Neural cell (in vitro differentiated cells): ENCODE measurements at regions not wholly inside any gene's neighbourhood (a gene's known extent, or its start where the extent isn't known, plus 50 kb on each side); places are given as distances from the start of the nearest gene placed in this dataset.

Experiments
- H2AFZ ChIP-seq: fragments of 200-600, 300-800 bp; sonication (generic), shearing (Covaris generic); 2 replicates; pipeline ENCODE4 v1.6.0; 2014; ENCODE audit warnings: low read depth, mild to moderate bottlenecking, antibody characterized with exemption, low read length, moderate library complexity
- H3F3A ChIP-seq: fragments of 200-600 bp; shearing (Covaris generic); 2 replicates; pipeline ENCODE4 v1.6.1; 2016; ENCODE audit warnings: mild to moderate bottlenecking, moderate library complexity, mixed read lengths, antibody characterized with exemption, low read length; ENCODE audit not compliant: insufficient read depth, poor library complexity, severe bottlenecking
- H3K27ac ChIP-seq: fragments of 200-600, 300-800 bp; sonication (generic), shearing (Covaris generic); 2 replicates; pipeline ENCODE4 v1.5.1; 2014; ENCODE audit warnings: mild to moderate bottlenecking, low read length, moderate library complexity
- H3K27me3 ChIP-seq: fragments of 300-800, 200-600 bp; sonication (generic), shearing (Covaris generic); 2 replicates; pipeline ENCODE4 v1.6.0; 2014; ENCODE audit warnings: mild to moderate bottlenecking, low read depth, low read length, moderate library complexity; ENCODE audit not compliant: insufficient read depth
- H3K36me3 ChIP-seq: fragments of 300-800, 200-600 bp; sonication (generic), shearing (Covaris generic); 2 replicates; pipeline ENCODE4 v1.5.1; 2014; ENCODE audit warnings: mild to moderate bottlenecking, antibody characterized with exemption, low read length, moderate library complexity; ENCODE audit not compliant: insufficient read depth
- H3K4me2 ChIP-seq: fragments of 300-800, 200-600 bp; sonication (generic), shearing (Covaris generic); 2 replicates; pipeline ENCODE4 v1.6.0; 2014; ENCODE audit warnings: mild to moderate bottlenecking, low read length
- H3K4me3 ChIP-seq: fragments of 300-800, 200-600 bp; sonication (generic), shearing (Covaris generic); 2 replicates; pipeline ENCODE4 v1.5.1; 2014; ENCODE audit warnings: mild to moderate bottlenecking, low read length, moderate library complexity
- H3K79me2 ChIP-seq: fragments of 200-600 bp; shearing (Covaris generic); replicated peaks from 2 replicates; pipeline ENCODE4 v1.6.0; 2014; ENCODE audit warnings: mild to moderate bottlenecking, low read length, moderate library complexity; ENCODE audit not compliant: insufficient read depth
- H3K9ac ChIP-seq: fragments of 300-800, 200-600 bp; sonication (generic), shearing (Covaris generic); 2 replicates; pipeline ENCODE4 v1.6.1; 2016; ENCODE audit warnings: mild to moderate bottlenecking, low read length, mixed read lengths
- H3K9me2 ChIP-seq: fragments of 200-600 bp; shearing (Covaris generic); 2 replicates; pipeline ENCODE4 v1.6.1; 2016; ENCODE audit warnings: mild to moderate bottlenecking, low read length, mixed read lengths; ENCODE audit not compliant: insufficient read depth
- H3K9me3 ChIP-seq: fragments of 200-600, 300-800 bp; sonication (generic), shearing (Covaris generic); 2 replicates; pipeline ENCODE4 v1.6.1; 2016; ENCODE audit warnings: mild to moderate bottlenecking, mixed run types, low read length, moderate library complexity, mixed read lengths
- H4K20me1 ChIP-seq: fragments of 200-600 bp; shearing (Covaris generic); 2 replicates; pipeline ENCODE4 v1.6.1; 2016; ENCODE audit warnings: mild to moderate bottlenecking, mixed run types; ENCODE audit not compliant: insufficient read depth
- EP300 ChIP-seq: fragments of 450-650 bp; conservative IDR thresholded peaks from 2 replicates; pipeline ENCODE4 v1.6.1; 2014; ENCODE audit warnings: antibody characterized with exemption, mild to moderate bottlenecking, moderate library complexity; ENCODE audit not compliant: poor library complexity, severe bottlenecking
- EZH2 ChIP-seq: fragments of 200-600, 300-800 bp; shearing (Covaris generic), sonication (generic); IDR thresholded peaks from 2 replicates; pipeline ENCODE4 v1.6.1; 2014; ENCODE audit warnings: antibody characterized with exemption, low read length, borderline replicate concordance, mild to moderate bottlenecking; ENCODE audit not compliant: insufficient read depth, poor library complexity, severe bottlenecking
- MXI1 ChIP-seq: fragments of 450-650 bp; conservative IDR thresholded peaks from 2 replicates; pipeline ENCODE4 v1.6.1; 2014; ENCODE audit warnings: antibody characterized with exemption, mild to moderate bottlenecking; ENCODE audit not compliant: poor library complexity, severe bottlenecking
- POLR2AphosphoS5 ChIP-seq: IDR thresholded peaks from 2 replicates; pipeline ENCODE4 v1.6.1; 2012
- RAD21 ChIP-seq: fragments of 450-650 bp; conservative IDR thresholded peaks from 2 replicates; pipeline ENCODE4 v1.6.1; 2014; ENCODE audit warnings: antibody characterized with exemption, mild to moderate bottlenecking, moderate library complexity
- SMC3 ChIP-seq: fragments of 450-650 bp; conservative IDR thresholded peaks from 2 replicates; pipeline ENCODE4 v1.6.1; 2014; ENCODE audit warnings: antibody characterized with exemption, mild to moderate bottlenecking, moderate library complexity; ENCODE audit not compliant: poor library complexity
- TAF1 ChIP-seq: IDR thresholded peaks from 2 replicates; pipeline ENCODE4 v1.6.1; 2012; ENCODE audit warnings: low read depth
- TF ChIP-seq, protein P1 (sequence below): IDR thresholded peaks from 2 replicates; pipeline ENCODE4 v1.6.1; 2012; ENCODE audit warnings: borderline replicate concordance
- TF ChIP-seq, protein P2 (sequence below): fragments of 450-650 bp; IDR thresholded peaks from 2 replicates; pipeline ENCODE4 v1.5.1; 2014; ENCODE audit warnings: antibody characterized with exemption, mild to moderate bottlenecking, moderate library complexity; ENCODE audit not compliant: poor library complexity, severe bottlenecking

DNA sequence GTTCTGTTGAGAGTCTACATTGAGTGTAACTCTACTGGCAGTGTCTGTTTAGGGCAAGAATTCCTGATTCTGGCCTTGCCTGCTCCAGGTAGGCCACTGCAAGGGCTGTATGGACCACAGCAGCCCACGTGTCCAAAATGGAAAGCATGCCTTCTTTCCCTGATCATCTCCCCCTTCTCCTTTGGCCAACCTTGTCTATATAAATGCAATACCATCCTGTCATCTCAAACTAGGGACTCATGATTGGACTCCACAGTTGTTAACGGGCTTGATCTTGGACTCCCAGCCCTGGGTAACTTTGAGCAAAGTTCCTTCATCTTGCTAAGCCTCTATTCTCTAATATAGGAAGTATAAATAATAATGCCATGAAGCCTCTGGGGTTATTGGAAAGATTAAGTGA, 533.6 kb downstream of the BNC2 start:
- Histone ChIP-seq H3K4me2 (no peak overlapping the region), H3K9me2 (no peaks in the 10 kb centered on the region), H3K79me2 (no peaks in the 10 kb centered on the region), H4K20me1 (no peaks in the 10 kb centered on the region), H3K27me3 (no peaks in the 10 kb centered on the region), H3K4me3 (no peak overlapping the region), H3K27ac (no peak overlapping the region), H3K9ac (no peak overlapping the region), H3K9me3 (no peaks in the 10 kb centered on the region), H3K36me3 (no peaks in the 10 kb centered on the region), H2AFZ (no peak overlapping the region), H3F3A (no peaks in the 10 kb centered on the region)
- TF ChIP-seq RAD21: no peak
- no peak for TF ChIP-seq EP300
- TF ChIP-seq TAF1: no peak
- no peak for TF ChIP-seq MXI1
- TF ChIP-seq, protein P1, sequence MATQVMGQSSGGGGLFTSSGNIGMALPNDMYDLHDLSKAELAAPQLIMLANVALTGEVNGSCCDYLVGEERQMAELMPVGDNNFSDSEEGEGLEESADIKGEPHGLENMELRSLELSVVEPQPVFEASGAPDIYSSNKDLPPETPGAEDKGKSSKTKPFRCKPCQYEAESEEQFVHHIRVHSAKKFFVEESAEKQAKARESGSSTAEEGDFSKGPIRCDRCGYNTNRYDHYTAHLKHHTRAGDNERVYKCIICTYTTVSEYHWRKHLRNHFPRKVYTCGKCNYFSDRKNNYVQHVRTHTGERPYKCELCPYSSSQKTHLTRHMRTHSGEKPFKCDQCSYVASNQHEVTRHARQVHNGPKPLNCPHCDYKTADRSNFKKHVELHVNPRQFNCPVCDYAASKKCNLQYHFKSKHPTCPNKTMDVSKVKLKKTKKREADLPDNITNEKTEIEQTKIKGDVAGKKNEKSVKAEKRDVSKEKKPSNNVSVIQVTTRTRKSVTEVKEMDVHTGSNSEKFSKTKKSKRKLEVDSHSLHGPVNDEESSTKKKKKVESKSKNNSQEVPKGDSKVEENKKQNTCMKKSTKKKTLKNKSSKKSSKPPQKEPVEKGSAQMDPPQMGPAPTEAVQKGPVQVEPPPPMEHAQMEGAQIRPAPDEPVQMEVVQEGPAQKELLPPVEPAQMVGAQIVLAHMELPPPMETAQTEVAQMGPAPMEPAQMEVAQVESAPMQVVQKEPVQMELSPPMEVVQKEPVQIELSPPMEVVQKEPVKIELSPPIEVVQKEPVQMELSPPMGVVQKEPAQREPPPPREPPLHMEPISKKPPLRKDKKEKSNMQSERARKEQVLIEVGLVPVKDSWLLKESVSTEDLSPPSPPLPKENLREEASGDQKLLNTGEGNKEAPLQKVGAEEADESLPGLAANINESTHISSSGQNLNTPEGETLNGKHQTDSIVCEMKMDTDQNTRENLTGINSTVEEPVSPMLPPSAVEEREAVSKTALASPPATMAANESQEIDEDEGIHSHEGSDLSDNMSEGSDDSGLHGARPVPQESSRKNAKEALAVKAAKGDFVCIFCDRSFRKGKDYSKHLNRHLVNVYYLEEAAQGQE: no peak
- TF ChIP-seq SMC3: no peak
- TF ChIP-seq, protein P2, sequence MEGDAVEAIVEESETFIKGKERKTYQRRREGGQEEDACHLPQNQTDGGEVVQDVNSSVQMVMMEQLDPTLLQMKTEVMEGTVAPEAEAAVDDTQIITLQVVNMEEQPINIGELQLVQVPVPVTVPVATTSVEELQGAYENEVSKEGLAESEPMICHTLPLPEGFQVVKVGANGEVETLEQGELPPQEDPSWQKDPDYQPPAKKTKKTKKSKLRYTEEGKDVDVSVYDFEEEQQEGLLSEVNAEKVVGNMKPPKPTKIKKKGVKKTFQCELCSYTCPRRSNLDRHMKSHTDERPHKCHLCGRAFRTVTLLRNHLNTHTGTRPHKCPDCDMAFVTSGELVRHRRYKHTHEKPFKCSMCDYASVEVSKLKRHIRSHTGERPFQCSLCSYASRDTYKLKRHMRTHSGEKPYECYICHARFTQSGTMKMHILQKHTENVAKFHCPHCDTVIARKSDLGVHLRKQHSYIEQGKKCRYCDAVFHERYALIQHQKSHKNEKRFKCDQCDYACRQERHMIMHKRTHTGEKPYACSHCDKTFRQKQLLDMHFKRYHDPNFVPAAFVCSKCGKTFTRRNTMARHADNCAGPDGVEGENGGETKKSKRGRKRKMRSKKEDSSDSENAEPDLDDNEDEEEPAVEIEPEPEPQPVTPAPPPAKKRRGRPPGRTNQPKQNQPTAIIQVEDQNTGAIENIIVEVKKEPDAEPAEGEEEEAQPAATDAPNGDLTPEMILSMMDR: no peak
- no peak for TF ChIP-seq EZH2
- no peak for TF ChIP-seq POLR2AphosphoS5

DNA sequence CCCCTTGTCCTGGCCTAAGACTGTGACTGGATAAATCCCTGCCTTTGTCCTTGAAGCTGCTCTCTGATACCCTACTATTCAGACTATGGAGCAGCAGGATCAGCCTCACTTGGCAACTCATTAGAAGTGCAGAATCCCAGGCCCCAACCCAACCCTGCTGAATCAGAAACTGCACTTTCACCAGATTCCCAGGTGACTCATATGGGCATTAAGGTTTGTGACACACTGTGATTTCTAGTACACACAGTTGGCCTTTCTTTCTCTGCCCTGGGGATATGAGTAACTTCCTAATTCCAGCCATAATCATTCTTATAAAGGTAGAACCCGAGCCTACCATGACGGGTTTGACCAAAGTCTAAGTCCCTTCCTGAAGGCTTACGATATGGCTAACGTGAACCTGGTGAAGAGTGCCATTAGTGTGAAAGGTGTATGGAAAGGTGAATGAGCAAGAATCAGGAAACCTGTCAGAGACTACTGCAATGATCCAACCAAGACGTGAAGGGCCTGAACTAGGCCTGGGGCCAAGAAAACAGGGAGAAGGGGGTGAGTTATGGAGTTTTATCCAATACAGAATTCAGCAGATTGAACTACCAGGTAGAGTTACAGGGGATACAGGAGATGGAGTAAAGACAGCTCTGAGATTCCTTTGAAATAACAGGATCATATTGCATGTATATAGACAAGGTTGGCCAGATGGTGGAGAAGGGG, 533.0 kb downstream of the BNC2 start:
- H3K27me3 ChIP-seq: no peaks in the 10 kb centered on the region
- H3K79me2 ChIP-seq: no peaks in the 10 kb centered on the region
- H3K27ac ChIP-seq: no peak overlapping the region
- H3K4me3 ChIP-seq: no peak overlapping the region
- no peaks in the 10 kb centered on the region for H3K36me3 ChIP-seq
- H2AFZ ChIP-seq: no peak overlapping the region
- H3K9ac ChIP-seq: no peak overlapping the region
- H3F3A ChIP-seq: no peaks in the 10 kb centered on the region
- H3K9me2 ChIP-seq: no peaks in the 10 kb centered on the region
- H4K20me1 ChIP-seq: no peaks in the 10 kb centered on the region
- H3K4me2 ChIP-seq: no peak overlapping the region
- no peak for TF ChIP-seq SMC3
- TF ChIP-seq POLR2AphosphoS5: no peak
- TF ChIP-seq TAF1: no peak
- no peak for TF ChIP-seq EZH2
- no peak for TF ChIP-seq MXI1
- TF ChIP-seq, protein P2: no peak
- H3K9me3 ChIP-seq: no peaks in the 10 kb centered on the region
